ENCODE measurements at regions not wholly inside any gene's neighbourhood (a gene's known extent, or its start where the extent isn't known, plus 50 kb on each side); places are given as distances from the start of the nearest gene placed in this dataset.

GRCh38 chr2:146850746-146851145 lies 994.1 kb upstream of the ACVR2A start:
- no peak for DNase-seq (ENCODE audit: low read depth in 4 of 4, low spot score in 1 of 4)

DNA sequence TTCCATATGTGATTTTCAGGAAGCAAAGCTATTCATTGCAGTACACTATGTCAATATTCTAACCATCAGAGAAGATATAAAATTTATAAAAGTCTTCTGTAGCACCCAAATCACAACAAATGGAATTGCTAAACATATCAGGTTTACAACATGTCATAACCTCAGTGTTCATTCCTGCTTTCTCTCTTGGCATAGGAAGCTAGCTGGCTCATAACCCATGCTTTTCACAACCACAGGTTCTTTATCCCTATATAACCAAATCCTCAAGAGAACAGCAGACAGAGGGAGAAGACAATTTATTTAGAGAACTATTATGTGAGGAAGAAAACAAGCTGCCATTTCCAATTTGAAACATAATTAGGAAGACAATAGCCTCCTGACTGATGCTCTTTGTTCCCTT lies 997.0 kb upstream of the ACVR2A start:
- DNase-seq (ENCODE audit: low read depth in 4 of 4, low spot score in 1 of 4): no peak

DNA sequence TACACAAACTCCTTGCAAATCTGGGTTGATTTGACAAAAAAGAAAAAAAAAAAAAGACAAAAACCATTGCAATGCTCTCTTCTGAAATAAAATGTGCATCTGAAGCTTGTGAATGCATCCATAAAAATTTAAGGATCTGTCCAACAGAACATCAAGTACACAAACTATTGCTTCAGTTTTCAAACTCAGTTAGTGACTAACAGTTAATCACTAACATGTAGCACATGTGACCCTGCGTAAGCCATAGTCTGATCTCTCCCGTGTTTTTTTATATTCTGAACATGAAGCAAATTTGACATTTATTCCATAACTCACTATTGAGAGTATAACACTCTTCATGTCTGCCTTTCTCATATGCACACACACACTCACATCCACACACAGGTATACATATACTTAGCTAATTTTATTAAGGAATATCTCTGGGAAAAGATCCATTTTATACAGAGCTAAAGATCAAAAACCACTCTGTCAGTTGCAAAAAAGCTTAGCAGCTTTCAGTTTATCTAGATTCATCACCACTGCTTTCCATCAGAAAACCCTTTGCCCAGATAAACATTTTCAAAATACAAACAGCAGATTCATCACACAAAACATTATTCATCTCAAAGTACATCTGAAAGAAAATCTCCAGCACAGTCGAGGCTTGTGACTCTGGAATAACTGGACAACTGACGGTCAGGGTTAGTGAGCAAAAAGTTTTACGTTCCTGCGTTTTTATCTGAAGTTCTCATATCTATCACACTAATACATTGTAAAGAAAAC lies 1000.4 kb upstream of the ACVR2A start:
- no peak for DNase-seq (ENCODE audit: low read depth in 4 of 4, low spot score in 1 of 4)

- no peak for DNase-seq (ENCODE audit: low read depth in 4 of 4, low spot score in 1 of 4)
These were observed 1007.0 kb upstream of the ACVR2A start for GRCh38 chr2:146837857-146838256.

DNA sequence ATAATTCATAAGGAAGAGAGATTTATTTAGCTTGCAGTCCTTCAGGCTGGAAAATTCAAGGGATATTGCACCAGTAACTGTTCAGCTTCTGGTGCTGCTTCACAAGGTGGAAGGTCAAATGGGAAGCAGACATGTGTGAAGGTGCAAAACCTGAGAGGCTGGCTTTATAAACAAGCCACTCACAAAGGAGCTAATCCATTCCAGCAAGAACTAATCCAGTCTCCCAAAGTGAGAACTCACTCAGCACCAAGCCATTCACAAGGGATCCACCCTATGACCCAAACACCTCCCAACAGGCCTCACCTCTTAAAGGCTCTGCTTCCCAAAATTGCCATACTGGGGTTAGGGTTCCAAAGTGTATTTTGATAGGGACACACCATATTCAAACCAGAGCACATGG lies 1018.4 kb upstream of the ACVR2A start:
- DNase-seq (ENCODE audit: low read depth in 4 of 4, low spot score in 1 of 4): no peak

DNA sequence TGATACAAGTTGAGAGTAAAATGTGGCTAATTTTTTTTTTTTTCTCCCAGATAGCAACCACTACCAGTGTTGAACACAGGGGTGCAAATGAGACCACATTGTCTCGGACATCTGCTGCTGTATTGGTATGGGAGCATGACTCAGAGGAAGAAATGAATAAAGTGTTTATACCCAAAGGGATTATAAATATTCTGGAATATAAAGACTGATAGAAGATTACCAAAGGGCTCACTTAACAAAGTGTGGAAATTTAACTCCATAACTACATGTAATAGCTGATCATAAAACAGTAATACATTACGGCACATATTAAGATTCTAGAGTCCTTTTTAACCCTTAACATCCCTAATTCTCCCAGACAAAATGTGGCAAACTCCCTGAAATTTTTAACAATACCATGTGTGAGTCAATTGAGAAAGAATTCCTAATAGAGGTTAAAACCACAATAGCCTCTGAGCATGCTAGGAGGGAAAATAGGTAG lies 1023.0 kb upstream of the ACVR2A start:
- DNase-seq (ENCODE audit: low read depth in 4 of 4, low spot score in 1 of 4): no peak

DNA sequence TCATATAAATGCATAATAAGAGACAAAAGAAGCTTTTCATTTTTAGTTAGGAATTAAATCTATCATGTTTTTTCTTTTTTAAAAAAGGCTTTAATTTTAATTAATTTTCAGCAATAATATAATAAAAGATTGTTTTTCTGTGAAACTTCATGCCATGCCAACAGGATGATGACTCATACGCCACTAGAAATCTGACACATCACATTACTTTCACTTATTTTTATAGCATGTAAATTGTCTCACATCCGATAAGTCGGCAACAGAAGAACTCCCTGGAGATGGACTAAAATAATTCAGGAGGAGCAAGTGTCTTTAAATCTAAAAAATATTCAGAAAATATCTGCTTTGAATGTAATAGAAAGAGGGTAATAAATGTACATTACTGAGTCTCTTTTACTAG lies 1024.2 kb upstream of the ACVR2A start:
- no peak for DNase-seq (ENCODE audit: low read depth in 4 of 4, low spot score in 1 of 4)

- no peak for DNase-seq (ENCODE audit: low read depth in 4 of 4, low spot score in 1 of 4)
These were observed 1026.7 kb upstream of the ACVR2A start for GRCh38 chr2:146818122-146818521.

- no peak for DNase-seq (ENCODE audit: low read depth in 4 of 4, low spot score in 1 of 4)
These were observed 1027.2 kb upstream of the ACVR2A start for GRCh38 chr2:146817613-146818012.

GRCh38 chr2:146814971-146815370 lies 1029.9 kb upstream of the ACVR2A start:
- no peak for DNase-seq (ENCODE audit: low read depth in 4 of 4, low spot score in 1 of 4)

DNA sequence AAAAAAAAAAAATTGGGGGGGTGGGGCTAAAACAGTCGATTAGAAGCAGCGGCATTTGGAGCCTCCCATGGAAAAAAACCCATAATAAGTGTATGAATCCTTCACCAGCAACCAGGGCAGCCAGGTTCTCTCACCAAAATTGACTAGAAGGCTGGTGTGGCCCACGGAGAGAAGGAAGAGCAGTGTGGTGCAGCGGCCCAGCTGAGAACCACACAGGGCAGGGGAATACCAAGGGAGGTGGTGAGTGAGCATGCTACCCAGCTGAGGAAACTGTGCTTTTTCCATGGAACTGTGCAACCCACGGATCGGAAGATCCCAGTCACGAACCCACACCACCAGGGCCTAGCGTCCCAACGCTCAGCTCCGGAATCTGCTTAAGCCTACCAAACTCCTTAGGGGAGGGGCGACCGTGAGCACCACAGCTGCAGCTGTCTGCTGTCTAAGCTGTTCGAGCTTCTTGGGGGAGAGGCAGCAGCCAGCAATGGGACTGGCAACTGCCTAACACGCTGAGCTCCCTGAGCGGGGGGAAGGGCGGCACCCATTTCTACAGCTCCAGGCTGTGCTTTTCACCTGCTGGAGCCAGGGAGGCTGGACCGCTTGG lies 1037.2 kb upstream of the ACVR2A start:
- no peak for DNase-seq (ENCODE audit: low read depth in 4 of 4, low spot score in 1 of 4)

GRCh38 chr2:146806364-146807005 lies 1038.3 kb upstream of the ACVR2A start:
- no peak for DNase-seq (ENCODE audit: low read depth in 4 of 4, low spot score in 1 of 4)

- no peak for DNase-seq (ENCODE audit: low read depth in 4 of 4, low spot score in 1 of 4)
These were observed 1040.5 kb upstream of the ACVR2A start for GRCh38 chr2:146804288-146804687.

DNA sequence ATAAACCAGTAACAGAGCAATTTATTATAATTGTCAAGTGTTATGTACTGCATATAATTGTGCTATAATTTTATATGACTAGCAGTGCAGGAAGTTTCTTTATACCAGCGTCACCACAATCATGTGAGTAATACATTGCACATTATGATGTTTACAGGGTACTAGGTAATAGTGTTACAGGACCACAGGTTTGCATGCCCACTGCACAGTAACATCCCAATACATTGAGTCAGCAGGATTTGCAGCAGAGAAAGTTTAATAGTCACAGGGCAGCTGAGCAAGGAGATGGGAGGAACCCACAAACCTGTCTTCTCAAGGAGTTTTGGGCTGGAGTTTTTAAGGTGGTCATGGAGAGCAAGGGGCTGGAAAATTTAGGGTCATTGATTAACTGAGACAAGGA lies 1042.9 kb upstream of the ACVR2A start:
- DNase-seq (ENCODE audit: low read depth in 4 of 4, low spot score in 1 of 4): no peak

GRCh38 chr2:146786396-146786795 lies 1058.4 kb upstream of the ACVR2A start:
- DNase-seq (ENCODE audit: low read depth in 4 of 4, low spot score in 1 of 4): no peak

DNA sequence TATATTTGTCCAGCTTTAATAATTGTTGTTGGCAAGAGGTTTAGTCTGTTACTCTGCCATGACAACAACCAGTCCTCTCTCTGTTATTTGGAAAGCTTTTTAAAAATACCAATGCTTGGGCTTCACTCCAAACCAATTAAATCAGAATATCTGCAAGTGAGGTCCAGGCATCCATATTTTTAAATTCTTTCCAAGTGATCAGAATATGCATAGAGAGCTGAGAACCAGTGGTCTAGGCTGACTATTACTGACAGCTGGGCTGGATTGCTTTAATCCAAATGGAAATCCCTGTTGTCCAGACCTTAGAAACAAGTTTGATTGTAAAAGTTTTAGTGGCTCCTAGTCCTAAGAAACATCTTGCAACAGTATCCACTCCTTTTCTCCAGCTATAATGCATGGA lies 1059.7 kb upstream of the ACVR2A start:
- DNase-seq (ENCODE audit: low read depth in 4 of 4, low spot score in 1 of 4): no peak

GRCh38 chr2:146784602-146785001 lies 1060.2 kb upstream of the ACVR2A start:
- no peak for DNase-seq (ENCODE audit: low read depth in 4 of 4, low spot score in 1 of 4)

DNA sequence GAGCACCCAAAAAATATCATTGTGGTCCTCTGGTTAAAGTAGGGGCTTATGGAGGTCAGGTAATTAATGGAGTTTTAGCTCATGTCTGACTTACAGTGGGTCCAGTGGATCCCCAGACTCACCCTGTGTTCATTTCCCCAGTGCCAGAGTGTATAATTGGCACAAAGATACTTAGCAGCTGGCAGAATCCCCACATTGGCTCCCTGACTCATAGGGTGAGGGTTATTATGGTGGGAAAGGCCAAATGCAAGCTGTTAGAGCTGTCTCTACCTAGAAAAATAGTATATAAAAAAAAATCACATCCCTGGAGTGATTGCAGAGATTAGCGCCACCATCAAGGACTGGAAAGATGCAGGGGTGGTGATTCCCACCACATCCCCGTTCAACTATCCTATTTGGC lies 1067.6 kb upstream of the ACVR2A start:
- DNase-seq (ENCODE audit: low read depth in 4 of 4, low spot score in 1 of 4): no peak

DNA sequence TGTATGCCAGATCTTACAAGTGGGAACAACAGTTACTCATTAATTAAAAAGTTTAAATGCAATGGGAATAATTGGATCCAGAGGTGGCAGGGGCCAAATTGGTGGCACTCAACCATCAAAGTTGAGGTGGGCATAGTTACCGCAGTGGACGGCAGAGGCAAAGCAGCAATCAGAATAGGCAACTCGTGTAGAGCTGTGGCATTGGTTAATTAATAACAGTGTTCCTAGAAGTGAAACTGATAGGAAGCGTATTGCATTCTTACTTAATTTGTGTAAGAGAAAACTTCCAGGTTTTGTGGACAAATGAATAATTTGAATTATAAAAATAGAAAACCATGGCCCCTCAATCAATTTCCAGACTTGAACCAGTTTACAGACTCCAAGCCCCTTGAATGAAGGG lies 1068.2 kb upstream of the ACVR2A start:
- DNase-seq (ENCODE audit: low read depth in 4 of 4, low spot score in 1 of 4): no peak

DNA sequence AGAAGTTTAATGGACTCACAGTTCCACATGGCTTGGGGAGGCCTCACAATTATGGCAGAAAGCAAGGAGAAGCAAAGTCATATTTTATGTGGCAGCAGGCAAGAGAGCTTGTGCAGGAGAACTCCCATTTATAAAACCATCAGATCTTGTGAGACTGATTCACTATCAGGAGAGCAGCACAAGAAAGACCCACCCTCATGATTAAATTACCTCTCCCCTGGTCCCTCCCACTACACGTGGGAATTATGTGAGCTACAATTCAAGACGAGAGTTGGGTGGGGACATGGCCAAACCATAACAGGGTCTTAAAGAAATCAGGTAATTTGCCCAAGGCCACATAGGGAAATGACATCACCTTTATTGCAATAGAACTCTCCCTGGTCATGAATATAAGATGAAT lies 1073.3 kb upstream of the ACVR2A start:
- DNase-seq (ENCODE audit: low read depth in 4 of 4, low spot score in 1 of 4): no peak

DNA sequence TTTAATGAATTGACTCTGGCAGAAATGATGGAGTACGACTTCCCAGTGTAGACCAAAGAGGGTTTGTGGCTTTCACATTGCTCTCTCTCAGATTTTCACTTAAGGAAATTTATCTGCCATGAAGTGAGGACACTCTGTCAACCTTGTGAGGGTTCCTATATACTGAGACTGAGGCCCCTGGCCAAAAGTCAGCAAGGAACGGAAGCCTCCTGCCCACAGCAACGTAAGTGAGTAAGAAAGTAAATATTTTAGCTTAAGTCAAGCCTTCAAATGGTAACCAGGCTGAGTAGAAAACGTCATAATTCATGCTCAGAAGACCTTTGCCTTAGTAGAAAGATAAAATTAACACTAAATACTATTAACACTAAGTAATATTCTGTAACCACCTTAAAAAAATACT lies 1080.5 kb upstream of the ACVR2A start:
- no peak for DNase-seq (ENCODE audit: low read depth in 4 of 4, low spot score in 1 of 4)

DNA sequence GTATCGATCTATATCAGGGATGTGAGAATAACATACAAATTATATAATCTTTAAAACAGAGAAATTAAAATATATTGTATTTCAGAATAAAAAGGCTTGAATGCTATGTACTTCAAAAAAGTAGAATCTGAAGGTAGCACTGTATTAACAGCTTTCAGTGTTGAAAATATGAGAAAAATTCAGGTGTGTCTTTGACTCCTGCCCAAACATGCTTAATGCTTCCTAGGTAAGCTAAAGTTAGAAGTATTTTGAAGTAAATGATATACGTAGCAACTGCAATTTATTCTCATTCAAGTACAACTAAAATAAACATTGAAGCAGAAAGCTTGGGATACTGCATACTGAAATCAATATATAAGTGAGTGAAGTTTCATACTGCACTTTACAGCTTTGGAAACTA lies 1082.0 kb upstream of the ACVR2A start:
- DNase-seq (ENCODE audit: low read depth in 4 of 4, low spot score in 1 of 4): no peak

Measured in stimulated activated CD4-positive, alpha-beta T cell treated with anti-CD3 and anti-CD28 coated beads, Interleukin-1b, Interleukin-23, amount 100 ng/mL, for 24 hours (primary cell).